DND-41 (cell line): ENCODE measurements at regions not wholly inside any gene's neighbourhood (a gene's known extent, or its start where the extent isn't known, plus 50 kb on each side); places are given as distances from the start of the nearest gene placed in this dataset.

ENCODE experiments used
- CTCF ChIP-seq: IDR thresholded peaks from 2 replicates; pipeline ENCODE4 v1.5.1; 2012; ENCODE audit warnings: borderline replicate concordance, low read length, moderate library complexity, mild to moderate bottlenecking; ENCODE audit not compliant: poor library complexity, severe bottlenecking; ENCODE audit errors: extremely low read depth
- EZH2 ChIP-seq: IDR thresholded peaks from 3 replicates; pipeline ENCODE4 v1.6.1; 2012; ENCODE audit warnings: borderline replicate concordance, low read depth, mild to moderate bottlenecking, moderate library complexity, low read length, inconsistent platforms; ENCODE audit not compliant: severe bottlenecking

- TF ChIP-seq CTCF (no peak), EZH2 (no peak)
These were observed 1085.4 kb upstream of the NRXN1 start for GRCh38 chr2:52117299-52117698.
